Stimulated activated memory B cell treated with anti-CD40 and anti-IgM and Interleukin-4, amounts not matched to agents 10 μg/mL and 1 μg/mL and 100 μg/mL, for 72 hours (primary cell): ENCODE measurements at regions not wholly inside any gene's neighbourhood (a gene's known extent, or its start where the extent isn't known, plus 50 kb on each side); places are given as distances from the start of the nearest gene placed in this dataset.
A peak's percentile ranks its signal among the peaks of the same experiment; 100 is the strongest.

ENCODE experiments used
- ATAC-seq: fragments of 150-1000 bp; cut with Tn5 transposase; 2 replicates; pipeline ENCODE4 v1.10.0; 2021
- H3K27ac Mint-ChIP-seq: one replicate; pipeline ENCODE4 v1.8.0; 2022; ENCODE audit warnings: mild to moderate bottlenecking, mixed read lengths
- H3K27me3 Mint-ChIP-seq: one replicate; pipeline ENCODE4 v1.8.0; 2022; ENCODE audit warnings: mixed read lengths
- H3K36me3 Mint-ChIP-seq: one replicate; pipeline ENCODE4 v1.8.0; 2022; ENCODE audit warnings: mixed read lengths
- H3K4me1 Mint-ChIP-seq: one replicate; pipeline ENCODE4 v1.8.0; 2022; ENCODE audit warnings: mixed read lengths
- H3K4me3 Mint-ChIP-seq: one replicate; pipeline ENCODE4 v1.8.0; 2022; ENCODE audit warnings: mild to moderate bottlenecking, moderate library complexity, mixed read lengths
- H3K9me3 Mint-ChIP-seq: one replicate; pipeline ENCODE4 v1.8.0; 2022; ENCODE audit warnings: mixed read lengths

DNA sequence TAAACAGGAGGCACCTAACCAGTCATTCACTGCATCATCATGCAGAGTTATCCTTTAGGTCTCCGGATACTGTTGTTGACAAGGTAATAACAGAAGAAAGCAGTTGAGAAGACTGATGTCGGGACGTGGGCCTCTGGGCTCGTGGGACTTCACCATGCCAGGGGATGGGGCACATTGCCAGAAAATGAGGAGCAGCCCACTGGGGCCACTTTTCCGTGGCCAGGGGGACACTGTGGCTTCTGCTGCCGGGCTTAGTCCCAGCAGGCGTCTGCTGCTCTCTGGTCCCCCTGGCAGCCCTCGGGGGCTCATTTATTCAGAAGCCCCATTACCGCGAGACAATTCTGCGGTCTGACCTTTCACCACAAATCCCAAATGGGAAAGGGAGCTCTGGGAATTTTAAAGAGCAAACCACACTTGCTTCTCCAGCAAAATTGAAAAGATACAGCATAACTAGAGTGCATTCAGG is 201.2 kb downstream of the DAD1 start:
- H3K27me3 Mint-ChIP-seq, result no peaks in the 10 kb centered on the region
- no peaks in the 10 kb centered on the region for H3K9me3 Mint-ChIP-seq
- H3K4me1 Mint-ChIP-seq, result peaks cover 77% of the 10 kb centered on the region
- ATAC-seq, result no peak
- peak overlapping the region; percentile 10 for H3K4me3 Mint-ChIP-seq
- H3K36me3 Mint-ChIP-seq, result no peaks in the 10 kb centered on the region
- peak overlapping the region; percentile 95 for H3K27ac Mint-ChIP-seq

DNA sequence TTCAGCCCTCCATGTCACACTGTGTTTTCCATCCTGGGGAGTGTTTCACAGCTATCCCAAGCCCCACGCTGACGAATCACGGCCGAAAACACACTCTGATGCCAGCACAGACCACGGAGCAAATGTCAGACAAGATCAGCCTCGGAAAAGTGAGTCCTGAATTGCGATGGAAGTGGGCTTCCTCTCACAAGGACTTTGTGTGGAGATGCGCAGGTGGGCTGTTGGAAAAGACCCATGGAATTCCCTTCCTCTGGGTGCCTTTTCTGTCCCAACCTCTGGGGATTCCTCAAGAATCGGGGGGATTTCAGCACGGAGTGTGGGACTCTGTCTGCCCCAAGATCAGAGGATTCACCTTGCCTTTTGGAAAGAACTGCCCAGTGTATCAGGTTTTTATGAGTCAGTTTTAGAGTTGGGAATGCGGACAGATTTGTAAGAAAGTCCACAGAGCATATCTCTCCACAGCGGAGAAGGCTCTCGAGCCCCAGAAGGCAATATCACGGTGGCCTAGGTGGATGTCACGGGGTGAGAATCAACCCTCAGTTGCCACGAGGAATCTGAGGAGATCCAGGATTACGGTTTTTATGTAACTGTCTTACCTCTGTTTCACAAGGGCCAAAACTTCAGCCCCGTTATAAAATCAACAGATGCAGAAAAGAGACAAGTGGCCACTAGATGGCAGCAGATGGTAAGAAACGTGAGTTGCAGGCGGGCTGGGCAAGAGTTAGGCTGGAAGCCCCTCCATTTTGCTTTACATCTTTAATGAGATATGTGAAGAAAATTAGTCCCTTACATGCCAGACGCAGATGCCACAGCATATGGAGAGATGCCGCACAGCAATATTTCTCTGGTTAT is 201.9 kb downstream of the DAD1 start:
- peak overlapping the region; percentile 95 for H3K27ac Mint-ChIP-seq

DNA sequence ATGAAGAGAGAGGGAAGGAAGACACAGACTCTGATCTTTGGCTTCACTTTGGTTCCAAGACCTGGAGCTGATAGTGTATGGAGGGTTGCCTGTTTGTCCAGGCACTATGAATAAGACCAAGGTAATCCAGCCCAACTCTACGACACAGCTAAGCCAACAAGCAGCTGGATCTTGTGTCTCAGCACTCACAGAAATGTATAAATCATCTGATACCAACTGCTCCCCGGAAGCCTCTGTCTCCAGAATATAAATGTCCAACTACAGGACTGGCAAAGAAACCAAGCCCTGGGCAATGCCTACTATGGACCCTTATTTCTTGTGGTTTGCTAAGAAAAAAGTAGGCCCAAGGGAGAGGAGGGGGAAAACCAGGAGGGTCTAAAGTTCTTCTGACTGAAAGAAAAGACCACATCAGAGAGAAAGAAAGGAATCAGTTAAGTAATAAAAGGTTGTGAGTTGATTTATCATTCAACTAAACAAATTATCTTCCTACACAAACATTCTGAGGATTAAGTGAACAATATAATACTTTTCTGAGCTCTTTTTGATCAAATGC is 204.0 kb downstream of the DAD1 start:
- Mint-ChIP-seq H3K9me3 (no peaks in the 10 kb centered on the region), H3K36me3 (no peaks in the 10 kb centered on the region), H3K27me3 (no peaks in the 10 kb centered on the region), H3K4me3 (no peak overlapping the region), H3K27ac (peak overlapping the region; percentile 95), H3K4me1 (peaks cover 71% of the 10 kb centered on the region)
- no peak for ATAC-seq

More for the DNA sequence above, 201.9 kb downstream of the DAD1 start:
- H3K27me3 Mint-ChIP-seq, result no peaks in the 10 kb centered on the region
- peak overlapping the region; percentile 10 for H3K4me3 Mint-ChIP-seq
- H3K9me3 Mint-ChIP-seq, result no peaks in the 10 kb centered on the region
- ATAC-seq, result peak; percentile 42
- H3K4me1 Mint-ChIP-seq, result peaks cover 77% of the 10 kb centered on the region
- H3K36me3 Mint-ChIP-seq, result no peaks in the 10 kb centered on the region

DNA sequence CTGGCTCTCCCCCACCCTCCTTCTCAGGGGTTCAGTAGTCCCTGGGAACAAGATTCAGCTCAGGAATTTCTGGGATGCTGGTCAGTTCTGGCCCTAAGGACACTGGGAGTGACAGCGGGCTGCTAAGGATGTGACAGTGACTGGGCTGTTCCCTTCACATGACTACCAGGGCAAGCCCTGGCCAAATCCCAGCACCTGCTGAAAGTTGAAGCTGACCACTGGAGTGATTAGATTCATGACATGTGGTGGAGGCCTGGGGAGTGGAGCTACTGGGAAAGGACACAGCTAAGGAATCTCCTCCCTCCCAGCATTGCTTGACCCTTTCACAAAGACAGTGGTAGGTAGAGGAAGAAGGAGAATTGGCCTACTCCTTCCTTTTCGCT is 204.9 kb downstream of the DAD1 start:
- no peaks in the 10 kb centered on the region for H3K27me3 Mint-ChIP-seq
- no peaks in the 10 kb centered on the region for H3K9me3 Mint-ChIP-seq
- ATAC-seq, result peak; percentile 5
- H3K36me3 Mint-ChIP-seq, result no peaks in the 10 kb centered on the region
- H3K4me3 Mint-ChIP-seq, result peak overlapping the region; percentile 46
- peaks cover 69% of the 10 kb centered on the region for H3K4me1 Mint-ChIP-seq
- peak overlapping the region; percentile 95 for H3K27ac Mint-ChIP-seq

DNA sequence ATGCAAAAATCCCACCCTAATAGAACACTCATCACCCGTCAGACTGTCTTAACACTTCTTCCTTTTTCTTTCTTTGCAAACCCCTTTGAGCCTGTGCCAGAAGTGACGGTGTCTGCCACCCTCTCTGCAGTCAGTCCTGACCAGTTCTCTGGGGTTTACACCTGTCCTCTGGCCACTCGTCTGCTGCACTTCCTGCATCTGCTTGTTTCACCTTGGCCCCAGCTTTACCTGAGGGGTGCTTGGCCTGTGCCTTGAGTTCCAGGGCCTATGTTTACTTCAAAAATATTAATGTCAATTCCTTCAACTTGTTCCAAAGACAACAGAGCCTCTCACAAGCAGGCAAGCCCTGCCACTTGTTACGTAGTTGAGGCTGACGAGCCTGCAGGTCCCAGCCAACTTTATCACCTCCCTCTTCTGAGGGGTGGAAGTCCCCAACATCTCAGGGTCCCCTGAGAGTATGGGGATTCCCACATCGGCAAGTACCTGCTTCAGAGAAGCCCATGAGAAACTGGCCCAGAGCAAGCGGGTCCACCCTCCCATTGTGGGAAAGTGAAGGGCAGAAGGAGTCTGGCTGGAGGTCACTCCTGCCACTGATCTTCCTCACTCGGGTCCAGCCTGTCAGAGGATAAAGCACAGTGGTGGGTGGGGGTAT is 205.4 kb downstream of the DAD1 start:
- H3K36me3 Mint-ChIP-seq, result no peaks in the 10 kb centered on the region
- no peaks in the 10 kb centered on the region for H3K27me3 Mint-ChIP-seq
- peaks cover 69% of the 10 kb centered on the region for H3K4me1 Mint-ChIP-seq
- peak overlapping the region; percentile 95 for H3K27ac Mint-ChIP-seq
- H3K9me3 Mint-ChIP-seq, result no peaks in the 10 kb centered on the region
- ATAC-seq, result peak; percentile 89
- H3K4me3 Mint-ChIP-seq, result peak overlapping the region; percentile 46

DNA sequence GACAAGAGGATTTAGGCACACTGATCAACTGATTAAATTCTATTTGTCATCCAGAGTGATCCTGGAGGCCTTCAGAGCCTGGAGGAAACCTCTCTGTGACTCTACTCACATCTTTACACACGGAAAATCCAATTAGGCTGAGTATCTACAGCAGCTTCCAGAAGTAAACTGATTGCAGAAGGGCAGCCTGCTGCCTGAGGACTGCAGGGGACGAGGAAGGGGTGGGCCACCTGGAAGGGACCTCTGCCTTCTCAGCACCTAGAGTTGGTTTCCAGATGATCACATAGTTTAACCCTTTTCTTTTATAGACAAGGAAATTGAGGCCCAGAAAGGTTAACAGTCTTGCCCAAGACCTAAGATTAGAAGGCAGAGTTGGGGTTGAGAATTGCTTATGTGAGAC is 206.1 kb downstream of the DAD1 start:
- Mint-ChIP-seq H3K4me1 (peaks cover 65% of the 10 kb centered on the region), H3K27me3 (no peaks in the 10 kb centered on the region), H3K27ac (peak overlapping the region; percentile 95), H3K9me3 (no peaks in the 10 kb centered on the region), H3K36me3 (no peaks in the 10 kb centered on the region), H3K4me3 (peak overlapping the region; percentile 1)
- ATAC-seq, result no peak

DNA sequence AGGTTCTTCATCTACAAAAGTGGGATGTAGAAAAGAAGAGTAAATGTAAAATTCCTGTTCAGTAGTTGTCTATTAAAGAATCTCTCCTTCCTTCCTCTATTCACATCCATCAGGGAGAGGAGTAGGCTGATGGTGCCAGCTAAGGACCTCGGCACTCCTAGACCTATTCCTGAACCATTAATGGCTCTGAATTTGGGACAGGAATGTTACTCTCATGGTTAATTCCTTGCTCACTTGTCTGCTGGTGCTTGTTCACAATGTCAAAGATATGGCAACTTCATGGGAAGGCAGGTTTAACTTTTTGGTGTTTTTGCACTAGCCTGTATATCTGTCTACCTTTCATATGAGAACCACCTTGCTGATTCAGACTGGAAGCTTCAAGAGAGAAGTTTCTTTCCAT is 206.6 kb downstream of the DAD1 start:
- peak overlapping the region; percentile 95 for H3K27ac Mint-ChIP-seq

DNA sequence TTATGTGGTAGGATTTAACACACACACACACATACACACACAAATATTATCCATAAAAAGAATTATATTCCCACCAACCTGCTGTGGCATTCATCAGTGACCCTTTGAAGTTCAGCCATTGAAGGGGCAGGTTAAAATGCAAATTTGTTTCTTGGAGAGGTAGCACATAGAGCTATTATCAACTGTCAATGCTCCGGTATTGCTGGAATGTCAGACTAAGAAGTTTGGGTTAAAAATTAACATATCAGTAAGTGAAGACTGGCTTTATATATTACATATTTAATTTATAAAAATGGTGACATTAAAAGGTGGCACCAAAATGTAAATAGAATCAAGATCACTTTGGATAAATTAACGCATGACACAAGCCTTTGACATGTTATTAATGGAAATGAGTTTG is 207.3 kb downstream of the DAD1 start:
- H3K27ac Mint-ChIP-seq, result peak overlapping the region; percentile 95
- no peak for ATAC-seq
- H3K36me3 Mint-ChIP-seq, result no peaks in the 10 kb centered on the region
- no peaks in the 10 kb centered on the region for H3K9me3 Mint-ChIP-seq
- H3K4me3 Mint-ChIP-seq, result no peak overlapping the region
- H3K4me1 Mint-ChIP-seq, result peaks cover 56% of the 10 kb centered on the region
- H3K27me3 Mint-ChIP-seq, result no peaks in the 10 kb centered on the region

More for the DNA sequence above, 206.6 kb downstream of the DAD1 start:
- H3K4me1 Mint-ChIP-seq, result peaks cover 60% of the 10 kb centered on the region
- ATAC-seq, result no peak
- no peaks in the 10 kb centered on the region for H3K27me3 Mint-ChIP-seq
- no peak overlapping the region for H3K4me3 Mint-ChIP-seq
- H3K9me3 Mint-ChIP-seq, result no peaks in the 10 kb centered on the region
- no peaks in the 10 kb centered on the region for H3K36me3 Mint-ChIP-seq

DNA sequence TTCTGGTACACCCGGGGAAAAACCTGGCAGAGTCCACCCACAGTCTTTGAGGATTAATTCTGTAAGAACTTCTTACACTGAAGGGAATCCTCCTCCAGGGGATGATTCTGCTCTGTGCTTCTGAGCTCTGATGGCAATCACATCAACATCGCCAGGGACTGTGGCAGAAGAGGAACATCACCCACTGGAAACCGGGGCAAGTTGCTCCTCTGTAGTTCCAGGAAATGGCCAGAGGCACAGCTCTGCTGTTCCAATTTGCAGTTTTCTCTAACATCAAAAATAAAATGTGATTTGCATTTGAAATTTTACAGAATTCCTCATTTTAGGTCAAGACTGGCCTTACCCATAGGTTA is 207.6 kb downstream of the DAD1 start:
- no peak overlapping the region for H3K4me3 Mint-ChIP-seq
- no peaks in the 10 kb centered on the region for H3K27me3 Mint-ChIP-seq
- H3K9me3 Mint-ChIP-seq, result no peaks in the 10 kb centered on the region
- ATAC-seq, result no peak
- H3K36me3 Mint-ChIP-seq, result no peaks in the 10 kb centered on the region
- H3K4me1 Mint-ChIP-seq, result peaks cover 56% of the 10 kb centered on the region
- H3K27ac Mint-ChIP-seq, result peak overlapping the region; percentile 65

DNA sequence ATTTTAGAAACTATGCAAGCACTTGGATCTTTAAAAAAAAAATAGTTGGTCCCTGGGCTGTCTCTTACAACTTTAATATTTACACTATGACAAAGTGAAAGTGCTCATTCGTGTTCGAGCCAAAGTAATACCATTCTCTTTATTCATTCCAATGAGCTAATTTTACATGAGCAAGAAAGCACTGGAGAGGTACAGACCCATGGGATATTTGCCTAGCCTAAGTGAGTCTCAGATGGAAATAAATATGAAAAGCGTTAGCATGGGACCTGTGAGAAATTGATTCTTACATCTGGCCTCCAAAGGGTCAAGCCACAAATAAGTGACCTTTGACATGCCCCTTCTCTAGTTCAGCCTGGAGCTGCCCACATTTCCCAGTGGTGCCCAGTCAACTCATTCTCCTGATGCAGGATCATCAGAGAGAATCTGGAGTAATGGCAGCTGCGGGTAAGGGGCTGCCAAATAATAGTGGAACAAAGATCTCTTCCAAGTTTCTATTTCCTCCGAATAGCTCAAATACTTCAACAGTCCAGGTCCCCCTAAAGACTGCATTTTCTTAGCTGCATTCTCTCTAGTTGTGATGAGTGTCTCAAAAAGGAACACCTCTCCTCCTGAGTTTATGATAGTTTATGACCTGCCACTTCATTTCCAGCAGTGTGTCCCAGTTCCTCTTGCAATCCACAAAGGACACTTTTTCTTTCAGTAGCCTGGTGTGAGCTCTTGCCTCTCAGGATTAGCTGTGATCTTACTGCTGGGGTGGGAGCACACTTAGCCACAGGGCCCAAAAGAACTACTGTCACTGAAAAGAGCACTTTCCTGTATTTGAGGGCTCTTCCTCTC is 208.2 kb downstream of the DAD1 start:
- no peak overlapping the region for H3K4me3 Mint-ChIP-seq
- peaks cover 51% of the 10 kb centered on the region for H3K4me1 Mint-ChIP-seq

DNA sequence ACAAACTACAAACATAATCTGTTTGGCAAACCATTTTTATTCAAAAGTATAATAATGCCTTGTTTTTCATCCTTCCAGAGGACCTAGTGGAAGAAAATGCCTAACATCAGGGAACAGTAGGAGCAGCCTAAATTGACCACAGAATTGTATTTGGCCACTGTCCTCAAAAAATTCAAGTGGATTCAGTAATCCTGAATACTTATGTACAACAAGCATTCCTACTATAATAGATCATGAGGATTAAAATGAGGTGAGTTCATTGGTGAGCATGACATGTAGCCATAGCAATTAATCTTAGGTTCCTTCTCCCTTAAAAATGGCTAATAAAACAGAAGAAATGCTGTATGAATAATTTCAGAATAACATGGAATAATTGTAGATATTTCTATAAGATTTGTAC is 209.3 kb downstream of the DAD1 start:
- Mint-ChIP-seq H3K27ac (no peak overlapping the region), H3K36me3 (no peaks in the 10 kb centered on the region), H3K27me3 (no peaks in the 10 kb centered on the region), H3K4me3 (no peak overlapping the region), H3K9me3 (no peaks in the 10 kb centered on the region), H3K4me1 (peaks cover 40% of the 10 kb centered on the region)
- no peak for ATAC-seq

More for the DNA sequence above, 208.2 kb downstream of the DAD1 start:
- no peaks in the 10 kb centered on the region for H3K27me3 Mint-ChIP-seq
- H3K36me3 Mint-ChIP-seq, result no peaks in the 10 kb centered on the region
- H3K27ac Mint-ChIP-seq, result peak overlapping the region; percentile 65
- H3K9me3 Mint-ChIP-seq, result no peaks in the 10 kb centered on the region
- no peak for ATAC-seq

DNA sequence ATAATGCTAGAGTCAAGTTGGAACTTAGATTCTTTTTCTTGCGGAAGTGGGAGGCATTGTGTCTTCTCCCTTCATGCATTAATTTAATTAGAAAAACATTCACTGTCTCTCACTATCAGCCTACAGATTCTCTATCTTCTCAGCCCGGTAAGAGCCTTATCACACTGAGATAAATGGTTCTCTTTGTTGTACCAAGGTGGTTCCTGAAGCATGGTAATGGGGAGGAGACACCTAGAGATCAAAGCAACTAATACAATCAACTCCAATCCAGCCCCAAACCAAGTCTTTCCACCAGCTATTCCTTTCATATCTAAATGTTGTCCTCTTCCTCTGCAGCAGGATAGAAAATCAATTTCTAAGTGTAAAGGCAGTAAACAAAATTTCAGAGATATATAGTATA is 210.8 kb downstream of the DAD1 start:
- Mint-ChIP-seq H3K36me3 (no peaks in the 10 kb centered on the region), H3K4me1 (peaks cover 24% of the 10 kb centered on the region)

DNA sequence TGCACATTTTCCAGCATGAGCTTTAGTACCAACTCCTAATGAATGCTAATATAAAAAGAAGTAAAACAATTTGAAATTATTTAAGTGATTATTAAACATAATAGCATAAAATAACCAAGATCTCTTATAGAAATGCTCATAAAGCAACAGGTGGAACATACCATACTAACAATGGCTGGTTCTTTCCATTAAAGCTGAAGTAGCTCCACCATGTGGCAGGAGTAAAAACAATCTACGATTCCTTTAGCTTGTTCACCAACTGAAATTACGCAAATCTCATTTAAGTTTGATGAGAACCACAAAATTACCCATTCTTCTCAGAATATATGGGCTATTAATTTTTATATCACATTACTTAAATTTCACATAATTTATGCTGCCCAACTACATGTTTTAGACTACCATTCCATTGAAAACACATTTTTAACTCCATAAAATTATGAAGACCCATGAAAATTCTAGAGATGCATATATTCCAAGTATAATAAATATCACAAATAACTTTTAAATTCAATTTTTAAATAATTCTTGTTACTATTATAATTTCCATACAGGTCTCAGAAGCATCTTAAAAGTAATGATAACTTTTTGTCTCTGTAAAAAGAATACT is 213.6 kb downstream of the DAD1 start:
- Mint-ChIP-seq H3K9me3 (no peaks in the 10 kb centered on the region), H3K27ac (no peak overlapping the region), H3K36me3 (no peaks in the 10 kb centered on the region), H3K27me3 (no peaks in the 10 kb centered on the region), H3K4me3 (no peak overlapping the region), H3K4me1 (no peaks in the 10 kb centered on the region)
- ATAC-seq, result no peak

More for the DNA sequence above, 210.8 kb downstream of the DAD1 start:
- no peaks in the 10 kb centered on the region for H3K9me3 Mint-ChIP-seq
- no peak overlapping the region for H3K4me3 Mint-ChIP-seq
- H3K27ac Mint-ChIP-seq, result no peak overlapping the region
- ATAC-seq, result no peak
- H3K27me3 Mint-ChIP-seq, result no peaks in the 10 kb centered on the region

DNA sequence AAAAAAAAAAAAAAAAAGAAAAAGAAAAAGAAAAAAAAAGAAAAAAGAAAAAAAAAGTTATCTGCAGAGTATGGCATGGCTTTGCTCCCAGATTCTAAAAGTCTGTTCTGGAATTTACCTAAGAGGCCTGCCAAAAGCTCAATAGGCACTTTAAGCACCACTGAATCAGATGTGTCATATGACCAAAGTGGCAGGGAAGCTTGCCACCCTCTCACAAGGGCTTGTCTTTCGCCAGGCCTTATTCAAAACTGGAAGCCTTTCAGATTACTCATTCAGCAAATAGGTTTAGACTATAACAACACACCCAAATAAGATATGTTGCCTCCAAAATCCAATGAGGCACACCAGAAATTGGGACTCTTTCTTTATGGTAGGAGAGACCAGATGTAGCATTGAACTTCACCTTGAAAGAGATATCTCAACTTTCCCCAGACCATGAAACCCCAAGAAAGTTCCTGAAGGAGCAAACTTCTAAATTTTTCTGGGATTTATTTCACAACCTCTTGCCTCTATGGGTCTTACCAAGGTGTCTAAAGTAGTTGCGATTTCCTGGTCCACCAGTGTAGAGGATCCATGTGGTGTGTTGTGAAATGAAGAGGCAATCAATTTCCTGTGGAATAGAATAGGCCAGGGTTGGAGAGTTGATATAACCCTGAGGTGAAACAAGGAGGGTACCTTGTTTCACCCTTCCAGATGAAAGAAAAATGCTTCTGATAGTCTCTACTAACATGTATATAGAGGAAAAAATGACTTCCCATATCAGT is 218.8 kb downstream of the DAD1 start:
- no peak overlapping the region for H3K4me3 Mint-ChIP-seq
- H3K27ac Mint-ChIP-seq, result no peak overlapping the region
- H3K27me3 Mint-ChIP-seq, result no peaks in the 10 kb centered on the region
- no peak for ATAC-seq
- H3K4me1 Mint-ChIP-seq, result no peaks in the 10 kb centered on the region
- H3K36me3 Mint-ChIP-seq, result no peaks in the 10 kb centered on the region
- H3K9me3 Mint-ChIP-seq, result no peaks in the 10 kb centered on the region
